ENCODE measurements at regions not wholly inside any gene's neighbourhood (a gene's known extent, or its start where the extent isn't known, plus 50 kb on each side); places are given as distances from the start of the nearest gene placed in this dataset.

- Mint-ChIP-seq H3K27ac (peak overlapping the region in 2 of 3 experiments; percentile 33 to 35; a peak in 2 of 7 replicates), H3K9me3 (no peaks in the 10 kb centered on the region), H3K27me3 (ENCODE audit: low read depth) (no peaks in the 10 kb centered on the region), H3K4me1 (no peaks in the 10 kb centered on the region), H3K4me3 (no peak overlapping the region), H3K36me3 (ENCODE audit: insufficient read depth in 1 of 3, low read depth in 3 of 3) (no peaks in the 10 kb centered on the region)
- Histone ChIP-seq H3K4ac (ENCODE audit: low read depth, low read length) (no peak overlapping the region), H3K23me2 (ENCODE audit: insufficient read length, low read depth, low read length, poor library complexity, severe bottlenecking) (no peaks in the 10 kb centered on the region), H2BK20ac (ENCODE audit: low read depth, low read length, poor library complexity, severe bottlenecking) (no peak overlapping the region), H3K14ac (ENCODE audit: insufficient read depth, low read length) (0 out of 2 replicates have a peak overlapping the region, but pooled peaks have one; percentile 27), H3K18ac (ENCODE audit: insufficient read length, low read depth, low read length) (no peak overlapping the region), H3K4me1 (ENCODE audit: insufficient read depth, low read length) (no peaks in the 10 kb centered on the region), H3K27ac (ENCODE audit: insufficient read length, low read depth, low read length) (no peak overlapping the region), H3K4me2 (ENCODE audit: insufficient read depth, insufficient read length, low read length) (no peak overlapping the region), H4K91ac (ENCODE audit: insufficient read length, low read depth, low read length) (no peak overlapping the region), H4K20me1 (ENCODE audit: control insufficient read depth, insufficient read depth, insufficient read length) (no peaks in the 10 kb centered on the region), H3T11ph (ENCODE audit: low read length) (no peak overlapping the region), H3K9me3 (ENCODE audit: control insufficient read depth, low read depth, low read length) (no peaks in the 10 kb centered on the region), H3K23ac (ENCODE audit: insufficient read length, low read depth, low read length) (no peak overlapping the region), H4K5ac (ENCODE audit: insufficient read length, low read depth, low read length) (no peak overlapping the region), H3K27me3 (ENCODE audit: insufficient read depth, low read length) (no peaks in the 10 kb centered on the region), H3K9ac (ENCODE audit: extremely low read depth, insufficient read length, low read length) (no peak overlapping the region), H3K56ac (ENCODE audit: insufficient read length, low read depth, low read length) (no peak overlapping the region), H4K8ac (replicated peaks; ENCODE audit: insufficient read length, low read depth, low read length) (no peak overlapping the region), H2BK12ac (ENCODE audit: insufficient read length, low read depth, low read length) (no peak overlapping the region), H3K79me2 (ENCODE audit: insufficient read depth, low read length) (no peaks in the 10 kb centered on the region), H2BK120ac (ENCODE audit: low read depth, low read length, poor library complexity, severe bottlenecking) (no peak overlapping the region), H3K79me1 (ENCODE audit: insufficient read depth, low read depth, low read length, poor library complexity, severe bottlenecking) (no peaks in the 10 kb centered on the region), H2BK15ac (ENCODE audit: low read depth, low read length) (no peak overlapping the region; the same call in 1 of the 2 replicates), H2AK5ac (ENCODE audit: insufficient read length, low read length) (no peak overlapping the region), H2AFZ (ENCODE audit: low read length) (no peak overlapping the region), H2BK5ac (ENCODE audit: insufficient read length, low read length) (no peak overlapping the region)
- TF ChIP-seq CTCF (conservative IDR thresholded peaks at IDR 0.05) = no peak
- no peak for DNase-seq
- WGBS (ENCODE audit: extremely low coverage, insufficient read length, low lambda C conversion rate) = no CpG with 5 or more reads among the region's 22 CpGs
Measured at GRCh38 chr13:70255406-70255991, 147.2 kb upstream of the KLHL1 start.
